ENCODE measurements at regions not wholly inside any gene's neighbourhood (a gene's known extent, or its start where the extent isn't known, plus 50 kb on each side); places are given as distances from the start of the nearest gene placed in this dataset.

- no peaks in the 10 kb centered on the region for H3K4me1 Mint-ChIP-seq
- CTCF ChIA-PET = no interaction called here
- POLR2A ChIA-PET = no interaction called here
- peaks cover 3% of the 10 kb centered on the region for H3K9me3 Mint-ChIP-seq
- DNase-seq = no peak
- H3K36me3 Mint-ChIP-seq (ENCODE audit: low read depth) = no peaks in the 10 kb centered on the region
- H3K4me3 Mint-ChIP-seq = no peak overlapping the region
- no peaks in the 10 kb centered on the region for H3K27me3 Mint-ChIP-seq
- H3K27ac Mint-ChIP-seq = no peak overlapping the region
Observed at GRCh38 chr1:216793303-216793702, 70.1 kb upstream of the ESRRG start.

DNA sequence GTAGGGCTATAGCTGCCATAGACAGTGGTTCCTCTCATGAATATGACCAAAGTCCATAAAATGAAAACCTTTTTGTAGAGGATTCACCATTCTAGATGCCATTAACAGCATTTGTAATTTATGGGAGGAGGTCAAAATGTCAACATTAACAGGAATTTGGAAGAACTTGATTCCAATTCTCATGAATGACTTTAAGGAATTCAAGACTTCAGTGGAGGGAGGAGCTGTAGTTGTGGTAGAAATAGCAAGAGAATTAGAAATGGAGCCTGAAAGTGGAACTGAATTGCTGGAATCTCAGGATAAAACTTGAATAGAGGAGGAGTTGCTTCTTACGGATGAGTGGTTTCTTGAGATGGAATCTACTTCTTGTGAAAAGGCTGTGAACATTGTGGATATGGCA is 65.4 kb upstream of the ESRRG start:
- no peak overlapping the region for H3K4me3 Mint-ChIP-seq
- H3K27ac Mint-ChIP-seq = no peak overlapping the region
- H3K4me1 Mint-ChIP-seq = no peaks in the 10 kb centered on the region
- no peak for DNase-seq
- no peaks in the 10 kb centered on the region for H3K36me3 Mint-ChIP-seq (ENCODE audit: low read depth)
- peaks cover 5% of the 10 kb centered on the region for H3K9me3 Mint-ChIP-seq
- POLR2A ChIA-PET = no interaction called here
- H3K27me3 Mint-ChIP-seq = no peaks in the 10 kb centered on the region
- CTCF ChIA-PET = no interaction called here

- POLR2A ChIA-PET = no interaction called here
- H3K36me3 Mint-ChIP-seq (ENCODE audit: low read depth) = no peaks in the 10 kb centered on the region
- H3K4me3 Mint-ChIP-seq = no peak overlapping the region
- peaks cover 5% of the 10 kb centered on the region for H3K9me3 Mint-ChIP-seq
- CTCF ChIA-PET = no interaction called here
- no peaks in the 10 kb centered on the region for H3K4me1 Mint-ChIP-seq
- no peak overlapping the region for H3K27ac Mint-ChIP-seq
- H3K27me3 Mint-ChIP-seq = no peaks in the 10 kb centered on the region
- no peak for DNase-seq
Observed at GRCh38 chr1:216785737-216786136, 62.5 kb upstream of the ESRRG start.

- POLR2A ChIA-PET = no interaction called here
- Mint-ChIP-seq H3K36me3 (ENCODE audit: low read depth) (no peaks in the 10 kb centered on the region), H3K9me3 (peaks cover 5% of the 10 kb centered on the region), H3K4me3 (no peak overlapping the region), H3K27me3 (no peaks in the 10 kb centered on the region), H3K27ac (no peak overlapping the region), H3K4me1 (no peaks in the 10 kb centered on the region)
- CTCF ChIA-PET = no interaction called here
- no peak for DNase-seq
Observed at GRCh38 chr1:216785221-216785620, 62.0 kb upstream of the ESRRG start.

DNA sequence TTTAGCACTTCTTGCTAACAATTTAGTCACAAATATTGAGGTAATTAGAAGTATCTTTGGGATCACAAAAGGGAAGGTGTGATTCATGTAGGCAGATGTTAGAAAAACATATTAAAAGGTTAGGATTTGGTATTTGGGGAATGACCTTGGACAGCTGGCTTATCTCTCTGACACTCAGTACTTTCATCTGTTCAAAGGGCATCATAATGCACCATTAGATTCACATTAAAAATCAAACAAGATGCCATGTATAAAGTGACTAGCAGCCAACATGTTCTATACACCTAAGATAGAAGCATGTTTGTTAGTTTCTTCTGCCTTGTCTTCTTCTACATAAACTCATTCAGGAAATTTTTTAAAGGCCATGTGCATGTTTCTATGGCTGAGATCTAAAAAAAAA is 56.5 kb upstream of the ESRRG start:
- Mint-ChIP-seq H3K9me3 (peaks cover 2% of the 10 kb centered on the region), H3K27me3 (no peaks in the 10 kb centered on the region), H3K4me3 (no peak overlapping the region), H3K27ac (no peak overlapping the region), H3K36me3 (ENCODE audit: low read depth) (no peaks in the 10 kb centered on the region), H3K4me1 (no peaks in the 10 kb centered on the region)
- ChIA-PET POLR2A (no interaction called here), CTCF (no interaction called here)
- DNase-seq = no peak

DNA sequence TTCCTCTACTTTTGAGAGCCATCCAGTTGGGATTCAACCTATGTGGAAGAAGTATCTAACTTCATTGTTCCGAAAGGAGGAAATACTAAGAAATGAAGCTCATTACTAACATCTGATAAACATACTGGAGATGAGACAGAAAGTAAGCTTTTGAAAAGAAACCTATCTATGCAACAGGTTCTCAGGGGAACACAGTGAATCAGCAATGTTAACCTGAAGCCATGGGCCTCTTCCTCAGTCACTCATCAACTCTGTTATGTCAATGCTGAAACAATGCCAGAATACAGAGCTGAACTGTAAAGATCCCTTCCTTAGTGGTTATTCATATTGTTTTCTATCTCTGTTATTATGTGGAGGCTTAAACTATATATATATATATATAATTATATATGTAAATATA is 55.5 kb upstream of the ESRRG start:
- ChIA-PET POLR2A (no interaction called here), CTCF (no interaction called here)
- Mint-ChIP-seq H3K9me3 (peaks cover 2% of the 10 kb centered on the region), H3K36me3 (ENCODE audit: low read depth) (no peaks in the 10 kb centered on the region), H3K4me1 (no peaks in the 10 kb centered on the region), H3K27ac (no peak overlapping the region), H3K4me3 (no peak overlapping the region), H3K27me3 (no peaks in the 10 kb centered on the region)
- no peak for DNase-seq

DNA sequence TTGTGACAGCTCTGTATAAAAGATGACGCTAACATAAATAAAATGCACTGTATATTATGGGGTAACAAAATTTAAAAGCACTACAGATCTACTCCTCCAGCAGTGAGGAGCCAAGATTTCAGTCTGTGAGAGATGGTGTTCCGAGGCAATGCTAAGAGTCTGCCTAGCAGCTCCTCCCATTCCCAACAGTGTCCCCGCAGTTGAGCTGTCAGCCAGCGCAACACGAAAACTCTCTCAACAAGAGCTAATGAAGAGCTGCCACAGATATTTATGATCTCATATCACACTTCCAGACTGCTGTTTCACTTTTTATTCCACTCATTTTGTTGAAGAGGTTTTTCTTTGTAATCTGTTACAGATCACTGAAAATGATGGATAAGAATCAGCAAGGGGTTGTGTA is 53.9 kb upstream of the ESRRG start:
- Mint-ChIP-seq H3K4me1 (no peaks in the 10 kb centered on the region), H3K9me3 (peaks cover 2% of the 10 kb centered on the region), H3K27me3 (no peaks in the 10 kb centered on the region), H3K4me3 (no peak overlapping the region), H3K27ac (no peak overlapping the region), H3K36me3 (ENCODE audit: low read depth) (no peaks in the 10 kb centered on the region)
- ChIA-PET CTCF (no interaction called here), POLR2A (no interaction called here)
- no peak for DNase-seq
